CD4-positive, alpha-beta T cell (primary cell): ENCODE measurements at regions not wholly inside any gene's neighbourhood (a gene's known extent, or its start where the extent isn't known, plus 50 kb on each side); places are given as distances from the start of the nearest gene placed in this dataset.

ENCODE experiments used
- ATAC-seq: fragments of 200-7000 bp; cut with Tn5 transposase; one replicate; pipeline ENCODE4 v1.10.0; 2022; ENCODE audit warnings: mild to moderate bottlenecking; ENCODE audit not compliant: poor library complexity
- CTCF ChIA-PET: fragments of 350-600 bp; sonication (Branson Sonifier 250); formaldehyde crosslinking; loops from one replicate; lab custom pipeline; 2021; ENCODE audit warnings: antibody characterized with exemption, inconsistent platforms; lab: Charles Lee
- POLR2A ChIA-PET: fragments of 350-600 bp; sonication (Branson Sonifier 250); formaldehyde crosslinking; loops from one replicate; lab custom pipeline; 2021; ENCODE audit warnings: antibody characterized with exemption, inconsistent platforms; lab: Charles Lee
- DNase-seq, 14 experiments: peaks; one replicate each; pipeline ENCODE4 v3.0.0-alpha.2; 2013 to 2020; ENCODE audit warnings: mixed read lengths in 2 of 14
- H3K27ac ChIP-seq, 2 donors: one replicate each; pipeline versions ENCODE4 v1.5.1 to v1.7.0; 2013; ENCODE audit warnings: low read length in 2 of 2, low read depth in 1 of 2, mild to moderate bottlenecking in 1 of 2
- H3K27me3 ChIP-seq, 2 experiments: 1 replicate in 1 of 2; 2 replicates in 1 of 2; pipeline versions ENCODE4 v1.6.1 to v1.7.0; 2013; ENCODE audit warnings: low read length in 2 of 2, control low read depth in 1 of 2, mild to moderate bottlenecking in 1 of 2, moderate library complexity in 1 of 2; ENCODE audit not compliant: insufficient read depth in 2 of 2, control insufficient read depth in 1 of 2
- H3K36me3 ChIP-seq: one replicate; pipeline ENCODE4 v1.6.1; 2013; ENCODE audit warnings: low read length, control low read depth; ENCODE audit not compliant: insufficient read depth
- H3K4me1 ChIP-seq: one replicate; pipeline ENCODE4 v1.6.1; 2013; ENCODE audit warnings: low read length, control low read depth; ENCODE audit not compliant: insufficient read depth
- H3K4me3 ChIP-seq: one replicate; pipeline ENCODE4 v1.5.1; 2013; ENCODE audit warnings: mild to moderate bottlenecking, low read length, moderate library complexity
- H3K9me3 ChIP-seq, 2 experiments: 1 replicate in 1 of 2; 2 replicates in 1 of 2; pipeline versions ENCODE4 v1.6.1 to v1.7.0; 2013; ENCODE audit warnings: low read length in 2 of 2, mild to moderate bottlenecking in 2 of 2, control low read depth in 1 of 2, moderate library complexity in 1 of 2; ENCODE audit not compliant: control insufficient read depth in 1 of 2, insufficient read depth in 1 of 2
- H3K27ac Mint-ChIP-seq: one replicate; pipeline ENCODE4 v1.8.0; 2020; ENCODE audit warnings: mixed read lengths
- H3K27me3 Mint-ChIP-seq: one replicate; pipeline ENCODE4 v1.8.0; 2021; ENCODE audit warnings: mixed read lengths
- H3K36me3 Mint-ChIP-seq: one replicate; pipeline ENCODE4 v1.8.0; 2021; ENCODE audit warnings: low read depth, mixed read lengths
- H3K4me1 Mint-ChIP-seq: one replicate; pipeline ENCODE4 v1.8.0; 2021; ENCODE audit warnings: low read depth, mixed read lengths
- H3K4me3 Mint-ChIP-seq: one replicate; pipeline ENCODE4 v1.8.0; 2020; ENCODE audit warnings: mild to moderate bottlenecking, mixed read lengths
- H3K9me3 Mint-ChIP-seq: one replicate; pipeline ENCODE4 v1.8.0; 2020; ENCODE audit warnings: mixed read lengths
- intact Hi-C, 2 experiments: fragments of 100-400 bp; cut with DNase I in 1 of 2; cut with micrococcal nuclease in 1 of 2; formaldehyde crosslinking; loops; one replicate each; pipeline versions ENCODE4 v1.15.1 to v1.9.0; 2023 to 2025; cut with DNase I, micrococcal nuclease
- TF ChIP-seq, protein P1 (sequence below): fragments of 200-600 bp; IDR thresholded peaks from one replicate; pipeline ENCODE4 v1.8.0; 2022; ENCODE audit warnings: antibody characterized with exemption, mild to moderate bottlenecking

DNA sequence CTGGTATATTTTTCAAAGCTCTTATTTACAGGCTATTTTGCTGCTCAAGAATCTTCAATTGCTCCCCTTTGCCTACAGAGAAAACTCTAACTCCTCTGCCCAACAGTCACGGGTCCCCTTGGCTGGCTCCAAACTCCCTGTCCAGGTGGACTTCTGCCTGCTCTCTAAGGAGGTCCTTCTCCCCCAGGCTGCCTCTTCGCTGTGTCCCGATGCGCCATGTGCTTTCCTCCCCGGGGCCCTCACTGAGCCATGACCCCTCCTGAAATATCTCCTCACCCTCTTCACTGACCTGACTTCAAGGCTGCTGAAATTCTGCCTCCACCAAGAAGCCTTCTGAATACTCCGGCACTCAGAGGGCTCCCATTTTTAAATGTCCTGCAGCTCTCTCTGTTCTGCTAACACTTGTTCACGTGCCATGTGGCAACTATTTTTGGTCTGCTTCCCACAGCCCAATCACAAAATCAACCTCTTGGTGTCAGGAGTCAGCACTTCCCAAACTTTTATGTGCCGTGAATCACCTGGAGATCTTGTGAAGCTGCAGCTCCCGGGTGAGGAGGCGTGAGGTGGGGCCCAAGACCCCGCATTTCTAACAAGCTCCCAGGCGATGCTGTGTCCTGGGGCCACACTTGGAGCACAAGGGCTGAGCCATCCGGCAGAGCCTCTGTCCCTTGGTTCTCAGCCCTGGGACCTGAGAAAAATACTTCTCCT lies 85.7 kb upstream of the COL13A1 start:
- TF ChIP-seq, protein P1, sequence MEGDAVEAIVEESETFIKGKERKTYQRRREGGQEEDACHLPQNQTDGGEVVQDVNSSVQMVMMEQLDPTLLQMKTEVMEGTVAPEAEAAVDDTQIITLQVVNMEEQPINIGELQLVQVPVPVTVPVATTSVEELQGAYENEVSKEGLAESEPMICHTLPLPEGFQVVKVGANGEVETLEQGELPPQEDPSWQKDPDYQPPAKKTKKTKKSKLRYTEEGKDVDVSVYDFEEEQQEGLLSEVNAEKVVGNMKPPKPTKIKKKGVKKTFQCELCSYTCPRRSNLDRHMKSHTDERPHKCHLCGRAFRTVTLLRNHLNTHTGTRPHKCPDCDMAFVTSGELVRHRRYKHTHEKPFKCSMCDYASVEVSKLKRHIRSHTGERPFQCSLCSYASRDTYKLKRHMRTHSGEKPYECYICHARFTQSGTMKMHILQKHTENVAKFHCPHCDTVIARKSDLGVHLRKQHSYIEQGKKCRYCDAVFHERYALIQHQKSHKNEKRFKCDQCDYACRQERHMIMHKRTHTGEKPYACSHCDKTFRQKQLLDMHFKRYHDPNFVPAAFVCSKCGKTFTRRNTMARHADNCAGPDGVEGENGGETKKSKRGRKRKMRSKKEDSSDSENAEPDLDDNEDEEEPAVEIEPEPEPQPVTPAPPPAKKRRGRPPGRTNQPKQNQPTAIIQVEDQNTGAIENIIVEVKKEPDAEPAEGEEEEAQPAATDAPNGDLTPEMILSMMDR: no peak
- no peaks in the 10 kb centered on the region for H3K9me3 Mint-ChIP-seq
- no peak overlapping the region for H3K4me3 ChIP-seq
- H3K27ac ChIP-seq: no peak overlapping the region
- CTCF ChIA-PET: no interaction called here
- H3K27me3 Mint-ChIP-seq: peaks cover 13% of the 10 kb centered on the region
- H3K36me3 Mint-ChIP-seq: no peaks in the 10 kb centered on the region
- H3K4me1 ChIP-seq: no peaks in the 10 kb centered on the region
- H3K4me1 Mint-ChIP-seq: no peaks in the 10 kb centered on the region
- POLR2A ChIA-PET: no interaction called here
- DNase-seq (no peak), ATAC-seq (no peak)
- no peaks in the 10 kb centered on the region for H3K9me3 ChIP-seq
- no peaks in the 10 kb centered on the region for H3K36me3 ChIP-seq
- H3K27me3 ChIP-seq: no peaks in the 10 kb centered on the region
- intact Hi-C loops: loop anchor here (2.0 to 10.0 kb wide), 3 partner anchors 71 to 201 kb away; no protein-coding TSS in a partner anchor
- no peak overlapping the region for H3K27ac Mint-ChIP-seq
- no peak overlapping the region for H3K4me3 Mint-ChIP-seq

DNA sequence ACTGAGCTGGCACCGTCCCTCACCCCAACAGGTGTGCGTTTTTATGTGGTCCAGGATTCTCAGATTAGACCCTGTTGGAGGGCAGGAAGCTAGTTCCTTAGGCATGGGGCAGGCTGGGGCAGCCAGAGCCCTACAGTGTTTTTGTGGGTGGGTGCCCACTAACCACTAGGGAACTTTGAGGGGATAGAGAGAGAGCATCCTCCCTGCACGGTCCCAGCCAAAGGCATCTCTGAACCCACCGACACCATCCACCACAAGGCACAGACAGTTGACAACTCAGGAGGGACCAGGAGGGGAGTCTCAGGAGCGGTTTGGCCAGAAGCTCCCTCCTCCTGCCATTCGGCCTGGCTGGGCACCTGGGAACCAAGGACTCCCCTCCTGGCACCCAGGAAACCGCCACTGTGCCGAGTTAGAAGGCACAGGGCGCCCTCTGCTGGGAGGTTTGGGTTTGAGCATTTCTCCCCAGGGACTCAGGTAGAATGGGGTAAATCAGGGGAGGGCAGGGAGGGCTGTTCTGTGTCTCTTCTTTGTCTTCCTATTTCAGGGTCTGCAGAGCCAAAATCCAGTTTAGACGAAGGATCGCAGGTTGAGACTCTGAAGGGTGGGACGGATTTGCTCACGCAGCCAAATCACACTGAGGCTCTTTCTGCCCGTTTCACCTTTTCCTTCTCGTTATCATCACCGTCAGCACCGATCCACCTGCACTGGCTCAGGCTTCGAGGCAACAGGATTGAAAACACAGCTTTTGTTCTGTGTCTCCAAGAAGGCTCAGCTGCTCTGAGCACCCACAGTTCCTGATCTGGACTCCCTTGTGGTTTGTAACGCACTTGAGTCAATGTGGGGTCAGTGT lies 84.8 kb upstream of the COL13A1 start:
- H3K27ac Mint-ChIP-seq: no peak overlapping the region
- peaks cover under 1 to 5% of the 10 kb centered on the region in 2 experiments for H3K27me3 ChIP-seq
- H3K36me3 ChIP-seq: no peaks in the 10 kb centered on the region
- TF ChIP-seq, protein P1: peak; percentile 65
- H3K9me3 ChIP-seq: no peaks in the 10 kb centered on the region
- H3K4me1 ChIP-seq: no peaks in the 10 kb centered on the region
- peaks cover 7% of the 10 kb centered on the region for H3K27me3 Mint-ChIP-seq
- no peak for ATAC-seq
- no peaks in the 10 kb centered on the region for H3K4me1 Mint-ChIP-seq
- peak; percentile 29 to 69 (median 40) for DNase-seq
- H3K36me3 Mint-ChIP-seq: no peaks in the 10 kb centered on the region
- ChIA-PET CTCF (no interaction called here), POLR2A (no interaction called here)
- intact Hi-C loops: loop anchor here (2.0 to 10.0 kb wide), 3 partner anchors 72 to 202 kb away; no protein-coding TSS in a partner anchor
- H3K9me3 Mint-ChIP-seq: no peaks in the 10 kb centered on the region
- H3K4me3 Mint-ChIP-seq: no peak overlapping the region
- H3K27ac ChIP-seq: no peak overlapping the region
- H3K4me3 ChIP-seq: no peak overlapping the region

DNA sequence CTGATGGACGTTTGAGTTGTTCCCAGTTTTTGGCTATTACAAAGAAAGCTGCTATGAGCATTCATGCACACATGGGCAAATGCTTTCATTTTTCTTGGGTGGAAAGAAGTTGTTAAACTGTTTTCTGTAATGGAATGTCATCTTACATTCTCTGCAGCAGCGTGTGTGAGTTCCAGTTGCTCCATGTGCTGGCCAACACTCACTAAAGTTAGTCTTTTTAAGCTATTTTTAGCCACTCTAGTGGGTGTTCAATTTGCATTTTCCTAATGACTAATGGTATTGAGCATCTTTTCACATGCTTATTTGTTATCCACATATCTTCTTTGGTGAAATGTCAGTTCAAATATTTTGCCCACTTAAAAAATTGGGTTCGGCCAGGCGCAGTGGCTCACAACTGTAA lies 82.8 kb upstream of the COL13A1 start:
- no peak for DNase-seq
- Histone ChIP-seq H3K36me3 (no peaks in the 10 kb centered on the region), H3K4me3 (no peak overlapping the region), H3K27me3 (peaks cover 5 to 9% of the 10 kb centered on the region in 2 experiments), H3K4me1 (no peaks in the 10 kb centered on the region), H3K9me3 (no peaks in the 10 kb centered on the region), H3K27ac (no peak overlapping the region)
- no peak overlapping the region for H3K27ac Mint-ChIP-seq
- no peak overlapping the region for H3K4me3 Mint-ChIP-seq
- H3K4me1 Mint-ChIP-seq: no peaks in the 10 kb centered on the region
- no peaks in the 10 kb centered on the region for H3K36me3 Mint-ChIP-seq
- TF ChIP-seq, protein P1: no peak
- no peak for ATAC-seq
- ChIA-PET POLR2A (no interaction called here), CTCF (no interaction called here)
- peaks cover 7% of the 10 kb centered on the region for H3K27me3 Mint-ChIP-seq
- H3K9me3 Mint-ChIP-seq: no peaks in the 10 kb centered on the region
- intact Hi-C loops: loop anchor here (5.0 to 10.0 kb wide), 2 partner anchors 74 to 77 kb away; no protein-coding TSS in a partner anchor
